H9 (cell line): ENCODE measurements at regions not wholly inside any gene's neighbourhood (a gene's known extent, or its start where the extent isn't known, plus 50 kb on each side); places are given as distances from the start of the nearest gene placed in this dataset.

Experiments
- DNase-seq: peaks from one replicate; pipeline ENCODE4 v3.0.0-alpha.2; 2017
- H2AFZ ChIP-seq: one replicate; pipeline ENCODE4 v1.6.1; 2013; ENCODE audit warnings: mild to moderate bottlenecking, low read length, control low read depth, moderate library complexity
- H2AK5ac ChIP-seq: 2 replicates; pipeline ENCODE4 v1.6.1; 2013; ENCODE audit warnings: low read length, control low read depth, mixed read lengths; ENCODE audit not compliant: insufficient read length
- H2BK120ac ChIP-seq: one replicate; pipeline ENCODE4 v1.6.1; 2013; ENCODE audit warnings: low read depth, mild to moderate bottlenecking, low read length, control low read depth, inconsistent platforms; ENCODE audit not compliant: poor library complexity, severe bottlenecking
- H2BK12ac ChIP-seq: 2 replicates; pipeline ENCODE4 v1.6.1; 2013; ENCODE audit warnings: low read length, control low read depth, mixed read lengths, low read depth; ENCODE audit not compliant: insufficient read length
- H2BK15ac ChIP-seq: 2 replicates; pipeline ENCODE4 v1.6.1; 2013; ENCODE audit warnings: low read depth, low read length, control low read depth
- H2BK20ac ChIP-seq: one replicate; pipeline ENCODE4 v1.6.1; 2013; ENCODE audit warnings: low read depth, mild to moderate bottlenecking, low read length, control low read depth, inconsistent platforms; ENCODE audit not compliant: poor library complexity, severe bottlenecking
- H2BK5ac ChIP-seq: 2 replicates; pipeline ENCODE4 v1.6.1; 2013; ENCODE audit warnings: low read length, control low read depth, mixed read lengths; ENCODE audit not compliant: insufficient read length
- H3K14ac ChIP-seq: 2 replicates; pipeline ENCODE4 v1.6.1; 2013; ENCODE audit warnings: low read length, control low read depth; ENCODE audit not compliant: insufficient read depth
- H3K18ac ChIP-seq: 2 replicates; pipeline ENCODE4 v1.6.1; 2013; ENCODE audit warnings: low read depth, mild to moderate bottlenecking, mixed read lengths, low read length, control low read depth; ENCODE audit not compliant: insufficient read length
- H3K23ac ChIP-seq: 2 replicates; pipeline ENCODE4 v1.6.1; 2013; ENCODE audit warnings: low read length, control low read depth, mixed read lengths, low read depth; ENCODE audit not compliant: insufficient read length
- H3K23me2 ChIP-seq: 2 replicates; pipeline ENCODE4 v1.6.1; 2013; ENCODE audit warnings: low read depth, mild to moderate bottlenecking, mixed read lengths, low read length, control low read depth; ENCODE audit not compliant: insufficient read length, poor library complexity, severe bottlenecking
- H3K27ac ChIP-seq: 2 replicates; pipeline ENCODE4 v1.5.1; 2013; ENCODE audit warnings: low read length, control low read depth, mixed read lengths, low read depth; ENCODE audit not compliant: insufficient read length
- H3K27me3 ChIP-seq: 2 replicates; pipeline ENCODE4 v1.6.1; 2013; ENCODE audit warnings: low read length, control low read depth, inconsistent platforms; ENCODE audit not compliant: insufficient read depth
- H3K4ac ChIP-seq: 2 replicates; pipeline ENCODE4 v1.6.1; 2013; ENCODE audit warnings: low read depth, mild to moderate bottlenecking, control low read depth, inconsistent platforms, low read length, moderate library complexity
- H3K4me1 ChIP-seq: 2 replicates; pipeline ENCODE4 v1.6.1; 2013; ENCODE audit warnings: low read length, control low read depth, inconsistent platforms; ENCODE audit not compliant: insufficient read depth
- H3K4me2 ChIP-seq: 2 replicates; pipeline ENCODE4 v1.6.1; 2013; ENCODE audit warnings: low read length, control low read depth, mixed read lengths; ENCODE audit not compliant: insufficient read length, insufficient read depth
- H3K56ac ChIP-seq: 2 replicates; pipeline ENCODE4 v1.6.1; 2013; ENCODE audit warnings: low read depth, mild to moderate bottlenecking, mixed read lengths, low read length, control low read depth; ENCODE audit not compliant: insufficient read length
- H3K79me1 ChIP-seq: 2 replicates; pipeline ENCODE4 v1.6.1; 2013; ENCODE audit warnings: low read depth, mild to moderate bottlenecking, moderate library complexity, low read length, control low read depth, inconsistent platforms; ENCODE audit not compliant: insufficient read depth, poor library complexity, severe bottlenecking
- H3K79me2 ChIP-seq: 2 replicates; pipeline ENCODE4 v1.6.1; 2013; ENCODE audit warnings: low read length, control low read depth, inconsistent platforms; ENCODE audit not compliant: insufficient read depth
- H3K9ac ChIP-seq: 2 replicates; pipeline ENCODE4 v1.6.1; 2013; ENCODE audit warnings: low read length, control low read depth, mixed read lengths; ENCODE audit not compliant: insufficient read length; ENCODE audit errors: extremely low read depth
- H3K9me3 ChIP-seq: one replicate; pipeline ENCODE4 v1.6.1; 2013; ENCODE audit warnings: low read depth, low read length, inconsistent platforms; ENCODE audit not compliant: control insufficient read depth
- H3T11ph ChIP-seq: one replicate; pipeline ENCODE4 v1.6.1; 2013; ENCODE audit warnings: mild to moderate bottlenecking, low read length, control low read depth, inconsistent platforms
- H4K20me1 ChIP-seq: one replicate; pipeline ENCODE4 v1.6.1; 2013; ENCODE audit not compliant: control insufficient read depth, insufficient read length, insufficient read depth
- H4K5ac ChIP-seq: 2 replicates; pipeline ENCODE4 v1.6.1; 2013; ENCODE audit warnings: low read depth, mild to moderate bottlenecking, mixed read lengths, low read length, control low read depth; ENCODE audit not compliant: insufficient read length
- H4K8ac ChIP-seq: replicated peaks from 2 replicates; pipeline ENCODE4 v1.6.1; 2013; ENCODE audit warnings: low read length, control low read depth, mixed read lengths, low read depth; ENCODE audit not compliant: insufficient read length
- H4K91ac ChIP-seq: 2 replicates; pipeline ENCODE4 v1.6.1; 2013; ENCODE audit warnings: low read depth, mild to moderate bottlenecking, moderate library complexity, mixed read lengths, low read length, control low read depth; ENCODE audit not compliant: insufficient read length
- H3K27ac Mint-ChIP-seq, 3 experiments: 2 replicates in 2 of 3; 3 replicates in 1 of 3; pipeline ENCODE4 v1.8.0; 2020 to 2021; ENCODE audit warnings: mixed read lengths in 3 of 3, mild to moderate bottlenecking in 1 of 3, moderate library complexity in 1 of 3
- H3K27me3 Mint-ChIP-seq: 2 replicates; pipeline ENCODE4 v1.8.0; 2021; ENCODE audit warnings: low read depth, mild to moderate bottlenecking, moderate library complexity, mixed read lengths
- H3K36me3 Mint-ChIP-seq, 3 experiments: 2 replicates in 2 of 3; 3 replicates in 1 of 3; pipeline ENCODE4 v1.8.0; 2020 to 2021; ENCODE audit warnings: low read depth in 3 of 3, mixed read lengths in 3 of 3; ENCODE audit not compliant: insufficient read depth in 1 of 3
- H3K4me1 Mint-ChIP-seq, 2 experiments: 2 replicates each; pipeline ENCODE4 v1.8.0; 2020; ENCODE audit warnings: mixed read lengths in 2 of 2
- H3K4me3 Mint-ChIP-seq, 2 experiments: 2 replicates in 1 of 2; 3 replicates in 1 of 2; pipeline ENCODE4 v1.8.0; 2020 to 2021; ENCODE audit warnings: mild to moderate bottlenecking in 2 of 2, mixed read lengths in 2 of 2, moderate library complexity in 1 of 2
- H3K9me3 Mint-ChIP-seq, 2 experiments: 2 replicates in 1 of 2; 3 replicates in 1 of 2; pipeline ENCODE4 v1.8.0; 2020; ENCODE audit warnings: mild to moderate bottlenecking in 2 of 2, mixed read lengths in 2 of 2, moderate library complexity in 1 of 2
- CTCF ChIP-seq: fragments of 200-600 bp; sonication (generic); conservative IDR thresholded peaks from 3 replicates; pipeline ENCODE4 v1.8.0; 2021; ENCODE audit warnings: antibody characterized with exemption, mild to moderate bottlenecking

- no peak for TF ChIP-seq CTCF
- Histone ChIP-seq H2AFZ (no peak overlapping the region), H3K23me2 (no peaks in the 10 kb centered on the region), H2BK20ac (no peak overlapping the region), H3K4me2 (no peak overlapping the region), H2BK15ac (no peak overlapping the region), H3K27me3 (no peaks in the 10 kb centered on the region), H3K23ac (no peak overlapping the region), H3K9me3 (no peaks in the 10 kb centered on the region), H2BK120ac (no peak overlapping the region), H3K18ac (no peak overlapping the region), H3T11ph (no peak overlapping the region), H4K20me1 (no peaks in the 10 kb centered on the region), H2BK5ac (no peak overlapping the region), H3K14ac (no peak overlapping the region), H3K27ac (no peak overlapping the region), H3K79me2 (no peaks in the 10 kb centered on the region), H2BK12ac (no peak overlapping the region), H2AK5ac (no peak overlapping the region), H4K8ac (no peak overlapping the region), H3K4ac (no peak overlapping the region), H3K79me1 (no peaks in the 10 kb centered on the region), H4K5ac (no peak overlapping the region), H4K91ac (no peak overlapping the region), H3K9ac (no peak overlapping the region), H3K4me1 (no peaks in the 10 kb centered on the region), H3K56ac (no peak overlapping the region)
- H3K4me3 Mint-ChIP-seq: no peak overlapping the region
- H3K9me3 Mint-ChIP-seq: no peaks in the 10 kb centered on the region
- no peaks in the 10 kb centered on the region for H3K27me3 Mint-ChIP-seq
- no peak for DNase-seq
- H3K4me1 Mint-ChIP-seq: peaks cover 0 to 4% of the 10 kb centered on the region in 2 experiments; a peak in 1 of 4 replicates
- H3K36me3 Mint-ChIP-seq: no peaks in the 10 kb centered on the region
- no peak overlapping the region for H3K27ac Mint-ChIP-seq
Observed at GRCh38 chr17:70517816-70518215, 348.5 kb downstream of the KCNJ2 start.
